Neural cell (in vitro differentiated cells): ENCODE measurements at regions not wholly inside any gene's neighbourhood (a gene's known extent, or its start where the extent isn't known, plus 50 kb on each side); places are given as distances from the start of the nearest gene placed in this dataset.

Experiments
- EP300 ChIP-seq: fragments of 450-650 bp; conservative IDR thresholded peaks from 2 replicates; pipeline ENCODE4 v1.6.1; 2014; ENCODE audit warnings: antibody characterized with exemption, mild to moderate bottlenecking, moderate library complexity; ENCODE audit not compliant: poor library complexity, severe bottlenecking
- EZH2 ChIP-seq: fragments of 200-600, 300-800 bp; shearing (Covaris generic), sonication (generic); IDR thresholded peaks from 2 replicates; pipeline ENCODE4 v1.6.1; 2014; ENCODE audit warnings: antibody characterized with exemption, low read length, borderline replicate concordance, mild to moderate bottlenecking; ENCODE audit not compliant: insufficient read depth, poor library complexity, severe bottlenecking
- POLR2AphosphoS5 ChIP-seq: IDR thresholded peaks from 2 replicates; pipeline ENCODE4 v1.6.1; 2012
- SMC3 ChIP-seq: fragments of 450-650 bp; conservative IDR thresholded peaks from 2 replicates; pipeline ENCODE4 v1.6.1; 2014; ENCODE audit warnings: antibody characterized with exemption, mild to moderate bottlenecking, moderate library complexity; ENCODE audit not compliant: poor library complexity
- TAF1 ChIP-seq: IDR thresholded peaks from 2 replicates; pipeline ENCODE4 v1.6.1; 2012; ENCODE audit warnings: low read depth
- TF ChIP-seq, protein P1 (sequence below): fragments of 450-650 bp; IDR thresholded peaks from 2 replicates; pipeline ENCODE4 v1.5.1; 2014; ENCODE audit warnings: antibody characterized with exemption, mild to moderate bottlenecking, moderate library complexity; ENCODE audit not compliant: poor library complexity, severe bottlenecking
- TF ChIP-seq, protein P2 (sequence below): IDR thresholded peaks from 2 replicates; pipeline ENCODE4 v1.6.1; 2012; ENCODE audit warnings: borderline replicate concordance

DNA sequence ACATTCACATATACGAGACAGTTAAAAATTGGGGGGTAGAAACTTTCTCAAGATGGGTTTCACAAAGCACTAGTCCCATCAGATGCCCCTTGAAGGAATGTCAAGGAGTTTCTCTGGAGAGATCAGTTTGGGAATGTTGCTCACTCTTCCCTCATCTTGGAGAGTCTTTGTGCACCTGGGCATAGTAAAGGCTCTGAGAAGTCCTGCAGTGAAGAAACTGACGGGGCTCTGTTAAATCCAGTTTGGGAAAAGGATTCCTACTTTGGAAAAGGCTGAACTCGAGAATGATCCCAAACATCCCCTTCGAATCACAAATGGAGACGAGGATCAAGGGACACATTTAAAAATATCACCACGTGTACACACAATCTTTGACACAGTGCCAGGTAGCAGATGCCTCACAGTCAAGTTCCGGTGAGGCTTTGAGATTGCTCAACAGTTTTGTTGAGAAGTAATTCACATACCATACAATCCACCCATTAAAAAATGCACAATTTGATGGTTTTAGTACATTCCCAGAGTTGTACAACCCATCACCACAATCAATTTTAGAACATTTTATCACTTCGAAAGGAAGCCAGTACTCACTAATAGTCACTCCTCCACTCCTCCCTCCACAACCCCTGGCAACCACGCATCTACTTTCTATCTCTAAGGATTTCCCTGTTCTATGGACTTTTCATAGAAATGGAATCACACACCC, 203.4 kb upstream of the FOXF1 start:
- TF ChIP-seq, protein P1, sequence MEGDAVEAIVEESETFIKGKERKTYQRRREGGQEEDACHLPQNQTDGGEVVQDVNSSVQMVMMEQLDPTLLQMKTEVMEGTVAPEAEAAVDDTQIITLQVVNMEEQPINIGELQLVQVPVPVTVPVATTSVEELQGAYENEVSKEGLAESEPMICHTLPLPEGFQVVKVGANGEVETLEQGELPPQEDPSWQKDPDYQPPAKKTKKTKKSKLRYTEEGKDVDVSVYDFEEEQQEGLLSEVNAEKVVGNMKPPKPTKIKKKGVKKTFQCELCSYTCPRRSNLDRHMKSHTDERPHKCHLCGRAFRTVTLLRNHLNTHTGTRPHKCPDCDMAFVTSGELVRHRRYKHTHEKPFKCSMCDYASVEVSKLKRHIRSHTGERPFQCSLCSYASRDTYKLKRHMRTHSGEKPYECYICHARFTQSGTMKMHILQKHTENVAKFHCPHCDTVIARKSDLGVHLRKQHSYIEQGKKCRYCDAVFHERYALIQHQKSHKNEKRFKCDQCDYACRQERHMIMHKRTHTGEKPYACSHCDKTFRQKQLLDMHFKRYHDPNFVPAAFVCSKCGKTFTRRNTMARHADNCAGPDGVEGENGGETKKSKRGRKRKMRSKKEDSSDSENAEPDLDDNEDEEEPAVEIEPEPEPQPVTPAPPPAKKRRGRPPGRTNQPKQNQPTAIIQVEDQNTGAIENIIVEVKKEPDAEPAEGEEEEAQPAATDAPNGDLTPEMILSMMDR: no peak
- TF ChIP-seq EP300 (no peak), EZH2 (no peak), POLR2AphosphoS5 (no peak), TAF1 (no peak), SMC3 (no peak)
- TF ChIP-seq, protein P2, sequence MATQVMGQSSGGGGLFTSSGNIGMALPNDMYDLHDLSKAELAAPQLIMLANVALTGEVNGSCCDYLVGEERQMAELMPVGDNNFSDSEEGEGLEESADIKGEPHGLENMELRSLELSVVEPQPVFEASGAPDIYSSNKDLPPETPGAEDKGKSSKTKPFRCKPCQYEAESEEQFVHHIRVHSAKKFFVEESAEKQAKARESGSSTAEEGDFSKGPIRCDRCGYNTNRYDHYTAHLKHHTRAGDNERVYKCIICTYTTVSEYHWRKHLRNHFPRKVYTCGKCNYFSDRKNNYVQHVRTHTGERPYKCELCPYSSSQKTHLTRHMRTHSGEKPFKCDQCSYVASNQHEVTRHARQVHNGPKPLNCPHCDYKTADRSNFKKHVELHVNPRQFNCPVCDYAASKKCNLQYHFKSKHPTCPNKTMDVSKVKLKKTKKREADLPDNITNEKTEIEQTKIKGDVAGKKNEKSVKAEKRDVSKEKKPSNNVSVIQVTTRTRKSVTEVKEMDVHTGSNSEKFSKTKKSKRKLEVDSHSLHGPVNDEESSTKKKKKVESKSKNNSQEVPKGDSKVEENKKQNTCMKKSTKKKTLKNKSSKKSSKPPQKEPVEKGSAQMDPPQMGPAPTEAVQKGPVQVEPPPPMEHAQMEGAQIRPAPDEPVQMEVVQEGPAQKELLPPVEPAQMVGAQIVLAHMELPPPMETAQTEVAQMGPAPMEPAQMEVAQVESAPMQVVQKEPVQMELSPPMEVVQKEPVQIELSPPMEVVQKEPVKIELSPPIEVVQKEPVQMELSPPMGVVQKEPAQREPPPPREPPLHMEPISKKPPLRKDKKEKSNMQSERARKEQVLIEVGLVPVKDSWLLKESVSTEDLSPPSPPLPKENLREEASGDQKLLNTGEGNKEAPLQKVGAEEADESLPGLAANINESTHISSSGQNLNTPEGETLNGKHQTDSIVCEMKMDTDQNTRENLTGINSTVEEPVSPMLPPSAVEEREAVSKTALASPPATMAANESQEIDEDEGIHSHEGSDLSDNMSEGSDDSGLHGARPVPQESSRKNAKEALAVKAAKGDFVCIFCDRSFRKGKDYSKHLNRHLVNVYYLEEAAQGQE: no peak
